Cardiac muscle cell (in vitro differentiated cells and primary cell): ENCODE measurements at regions not wholly inside any gene's neighbourhood (a gene's known extent, or its start where the extent isn't known, plus 50 kb on each side); places are given as distances from the start of the nearest gene placed in this dataset.
"Not testable (repeated sequence)": the region's sequence is repeated elsewhere in the genome, so short reads cannot be mapped to it uniquely, and the experiment has no call there.

ENCODE experiments used
- DNase-seq, 2 donors: peaks; one replicate each; pipeline versions ENCODE4 v3.0.0 to v3.0.0-alpha.2; 2010 to 2017; ENCODE audit warnings: low read depth in 1 of 2, low spot score in 1 of 2
- H3K27ac ChIP-seq: fragments of 200-600 bp; sonication (generic); 2 replicates; pipeline ENCODE4 v1.5.1; 2016
- H3K27me3 ChIP-seq: fragments of 200-600 bp; sonication (generic); 2 replicates; pipeline ENCODE4 v1.6.0; 2016; ENCODE audit warnings: control low read depth
- H3K36me3 ChIP-seq: fragments of 200-600 bp; sonication (generic); 2 replicates; pipeline ENCODE4 v1.5.1; 2016; ENCODE audit warnings: control low read depth
- H3K4me1 ChIP-seq: fragments of 200-600 bp; sonication (generic); 2 replicates; pipeline ENCODE4 v1.8.1; 2017; ENCODE audit warnings: low read depth, mild to moderate bottlenecking, mixed run types
- H3K4me3 ChIP-seq: fragments of 200-600 bp; sonication (generic); 2 replicates; pipeline ENCODE4 v1.5.1; 2016; ENCODE audit warnings: mild to moderate bottlenecking
- H3K9me3 ChIP-seq: fragments of 200-600 bp; sonication (generic); 2 replicates; pipeline ENCODE4 v1.5.1; 2017; ENCODE audit warnings: low read depth, mild to moderate bottlenecking, control low read depth
- TF ChIP-seq, protein P1 (sequence below): IDR thresholded peaks from 2 replicates; pipeline ENCODE4 v1.5.1; 2012; ENCODE audit warnings: low read depth, mild to moderate bottlenecking, low read length

DNA sequence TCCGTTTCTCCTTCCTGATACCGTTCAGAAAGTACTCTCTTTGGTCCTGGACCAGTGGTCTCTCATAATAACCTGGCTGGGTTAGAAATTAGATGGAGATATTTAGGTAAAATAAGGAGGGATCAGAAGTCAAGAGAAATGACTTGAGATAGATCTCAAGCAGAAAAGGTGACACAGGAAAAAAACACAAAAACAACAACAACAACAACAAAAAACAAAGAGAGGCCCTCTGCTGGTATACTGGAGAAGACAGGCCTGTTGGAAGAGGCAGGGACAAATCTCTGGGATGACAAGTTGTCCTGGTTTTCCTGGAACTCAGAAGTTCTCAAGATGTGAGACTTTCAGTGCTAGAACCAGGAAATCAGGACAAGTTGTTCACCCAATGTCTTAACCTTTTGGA lies 430.5 kb downstream of the SHISA9 start:
- no peaks in the 10 kb centered on the region for H3K36me3 ChIP-seq
- no peaks in the 10 kb centered on the region for H3K27me3 ChIP-seq
- H3K9me3 ChIP-seq = no peaks in the 10 kb centered on the region
- no peaks in the 10 kb centered on the region for H3K4me1 ChIP-seq
- no peak overlapping the region for H3K4me3 ChIP-seq
- no peak overlapping the region for H3K27ac ChIP-seq
- TF ChIP-seq, protein P1, sequence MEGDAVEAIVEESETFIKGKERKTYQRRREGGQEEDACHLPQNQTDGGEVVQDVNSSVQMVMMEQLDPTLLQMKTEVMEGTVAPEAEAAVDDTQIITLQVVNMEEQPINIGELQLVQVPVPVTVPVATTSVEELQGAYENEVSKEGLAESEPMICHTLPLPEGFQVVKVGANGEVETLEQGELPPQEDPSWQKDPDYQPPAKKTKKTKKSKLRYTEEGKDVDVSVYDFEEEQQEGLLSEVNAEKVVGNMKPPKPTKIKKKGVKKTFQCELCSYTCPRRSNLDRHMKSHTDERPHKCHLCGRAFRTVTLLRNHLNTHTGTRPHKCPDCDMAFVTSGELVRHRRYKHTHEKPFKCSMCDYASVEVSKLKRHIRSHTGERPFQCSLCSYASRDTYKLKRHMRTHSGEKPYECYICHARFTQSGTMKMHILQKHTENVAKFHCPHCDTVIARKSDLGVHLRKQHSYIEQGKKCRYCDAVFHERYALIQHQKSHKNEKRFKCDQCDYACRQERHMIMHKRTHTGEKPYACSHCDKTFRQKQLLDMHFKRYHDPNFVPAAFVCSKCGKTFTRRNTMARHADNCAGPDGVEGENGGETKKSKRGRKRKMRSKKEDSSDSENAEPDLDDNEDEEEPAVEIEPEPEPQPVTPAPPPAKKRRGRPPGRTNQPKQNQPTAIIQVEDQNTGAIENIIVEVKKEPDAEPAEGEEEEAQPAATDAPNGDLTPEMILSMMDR = no peak
- DNase-seq = no peak

GRCh38 chr16:13332713-13333255 lies 431.4 kb downstream of the SHISA9 start:
- no peaks in the 10 kb centered on the region for H3K36me3 ChIP-seq
- TF ChIP-seq, protein P1 = no peak
- H3K27ac ChIP-seq = no peak overlapping the region
- no peaks in the 10 kb centered on the region for H3K9me3 ChIP-seq
- H3K4me1 ChIP-seq = no peaks in the 10 kb centered on the region
- no peak for DNase-seq
- H3K27me3 ChIP-seq = no peaks in the 10 kb centered on the region
- no peak overlapping the region for H3K4me3 ChIP-seq

GRCh38 chr16:13333336-13333735 lies 431.9 kb downstream of the SHISA9 start:
- Histone ChIP-seq H3K9me3 (no peaks in the 10 kb centered on the region), H3K27me3 (no peaks in the 10 kb centered on the region), H3K36me3 (no peaks in the 10 kb centered on the region), H3K4me1 (no peaks in the 10 kb centered on the region), H3K27ac (no peak overlapping the region), H3K4me3 (no peak overlapping the region)
- DNase-seq = no peak
- TF ChIP-seq, protein P1 = no peak

DNA sequence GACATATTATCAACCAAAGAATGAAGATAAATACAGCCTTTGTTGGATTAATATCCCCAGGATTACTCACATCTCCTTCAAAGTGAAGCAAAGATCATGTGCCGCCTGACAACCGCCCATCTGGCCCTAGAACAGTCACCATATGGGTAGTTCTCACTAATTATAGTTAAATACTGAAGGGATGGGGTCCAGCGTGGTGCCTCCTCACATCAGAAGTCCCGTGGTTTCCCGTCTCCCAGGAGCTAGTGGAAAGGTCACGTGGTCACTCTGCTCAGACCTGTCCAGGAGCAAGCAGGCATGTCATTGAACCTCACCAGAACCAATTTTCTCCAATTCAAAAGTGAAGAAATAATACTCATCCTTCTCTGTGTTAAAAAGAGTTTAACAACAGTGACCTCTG lies 434.5 kb downstream of the SHISA9 start:
- H3K4me1 ChIP-seq = no peaks in the 10 kb centered on the region
- H3K27ac ChIP-seq = no peak overlapping the region
- no peaks in the 10 kb centered on the region for H3K36me3 ChIP-seq
- no peaks in the 10 kb centered on the region for H3K27me3 ChIP-seq
- TF ChIP-seq, protein P1 = no peak
- H3K4me3 ChIP-seq = no peak overlapping the region
- no peak for DNase-seq
- no peaks in the 10 kb centered on the region for H3K9me3 ChIP-seq

GRCh38 chr16:13336335-13336734 lies 434.9 kb downstream of the SHISA9 start:
- DNase-seq = no peak
- TF ChIP-seq, protein P1 = no peak
- Histone ChIP-seq H3K9me3 (no peaks in the 10 kb centered on the region), H3K4me3 (no peak overlapping the region), H3K36me3 (no peaks in the 10 kb centered on the region), H3K4me1 (no peaks in the 10 kb centered on the region), H3K27ac (no peak overlapping the region), H3K27me3 (no peaks in the 10 kb centered on the region)

DNA sequence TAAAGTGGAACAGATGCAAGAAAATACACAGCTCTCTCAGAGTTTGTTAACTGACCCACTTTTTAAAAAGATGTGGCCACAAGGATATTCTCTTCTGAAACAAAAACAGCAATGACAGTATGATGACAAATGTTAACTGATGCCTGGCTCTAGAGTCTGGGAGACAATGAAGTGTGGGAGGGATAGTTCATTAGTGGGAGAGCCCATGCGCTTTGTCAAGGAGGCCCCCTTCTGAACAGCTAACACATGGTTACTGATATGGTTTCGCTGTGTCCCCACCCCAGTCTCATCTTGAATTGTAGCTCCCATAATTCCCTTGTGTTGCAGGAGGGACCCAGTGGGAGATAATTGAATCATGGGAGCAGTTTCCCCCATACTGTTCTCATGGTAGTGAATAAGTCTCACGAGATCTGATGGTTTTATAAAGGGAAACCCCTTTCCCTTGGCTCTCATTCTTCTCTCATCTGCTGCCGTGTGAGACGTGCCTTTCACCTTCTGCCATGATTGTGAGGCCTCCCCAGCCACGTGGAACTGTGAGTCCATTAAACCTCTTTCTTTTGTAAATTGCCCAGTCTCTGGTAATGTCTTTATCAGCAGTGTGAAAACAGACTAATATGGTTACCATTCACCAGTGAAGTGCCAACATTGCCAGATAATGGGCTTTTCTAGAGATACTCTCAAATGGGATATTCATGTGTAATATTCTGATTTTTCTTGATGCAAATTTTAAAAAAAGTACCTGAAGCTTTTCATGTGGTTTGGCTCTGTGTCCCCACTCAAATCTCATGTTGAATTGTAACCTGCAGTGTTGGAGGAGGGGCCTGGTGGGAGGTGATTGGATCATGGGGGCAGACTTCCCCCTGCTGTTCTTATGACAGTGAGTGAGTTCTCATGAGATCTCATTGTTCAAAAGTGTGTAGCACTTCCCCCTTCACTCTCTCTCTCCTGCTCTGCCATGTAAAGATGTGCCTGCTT lies 435.8 kb downstream of the SHISA9 start:
- H3K36me3 ChIP-seq, H3K9me3 ChIP-seq, H3K27ac ChIP-seq, H3K4me1 ChIP-seq, DNase-seq, H3K4me3 ChIP-seq, H3K27me3 ChIP-seq: not testable (repeated sequence)
